GM21390 (cell line): ENCODE measurements at regions not wholly inside any gene's neighbourhood (a gene's known extent, or its start where the extent isn't known, plus 50 kb on each side); places are given as distances from the start of the nearest gene placed in this dataset.

ENCODE experiments used
- ATAC-seq: cut with Tn5 transposase; IDR thresholded peaks from one replicate; pipeline ENCODE4 v1.9.1; 2021; ENCODE audit not compliant: unreplicated experiment

- ATAC-seq, result no peak
Measured at GRCh38 chr2:204175552-204176271, 239.1 kb downstream of the ICOS start.

GRCh38 chr2:204176306-204176705, 239.7 kb downstream of the ICOS start:
- ATAC-seq, result no peak

DNA sequence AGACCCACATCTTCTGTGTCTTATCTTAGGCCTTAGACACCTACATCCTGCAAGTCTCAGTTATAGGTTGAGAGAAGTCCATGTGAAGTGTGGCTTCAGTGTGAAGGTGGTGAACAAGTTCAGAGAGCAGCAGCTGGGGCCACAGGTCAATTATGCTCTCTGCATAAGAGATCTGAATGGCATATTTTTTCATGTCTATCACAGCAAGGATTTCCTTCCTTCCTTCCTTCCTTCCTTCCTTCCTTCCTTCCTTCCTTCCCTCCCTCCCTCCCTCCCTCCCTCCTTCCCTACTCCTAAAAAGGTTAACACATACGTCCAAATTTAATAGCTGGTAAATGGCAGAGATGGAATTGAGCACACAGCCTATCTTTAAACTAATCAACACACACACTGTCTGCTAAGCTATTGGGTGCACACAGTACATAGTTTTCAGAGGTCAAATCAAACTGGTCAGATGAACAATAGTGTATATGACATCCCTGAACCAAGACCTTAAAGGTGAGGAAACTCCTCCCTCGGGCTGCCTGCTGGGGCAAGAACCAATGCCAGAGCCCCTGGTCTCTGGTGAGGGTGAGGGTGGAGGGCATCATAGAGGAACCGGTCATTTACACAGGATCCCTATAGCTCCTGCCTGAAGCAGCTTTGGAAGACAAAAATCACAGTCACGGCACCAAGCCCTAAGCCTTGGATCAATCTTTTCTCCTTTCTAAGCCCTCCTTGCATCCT, 240.9 kb downstream of the ICOS start:
- peak; percentile 21 for ATAC-seq

DNA sequence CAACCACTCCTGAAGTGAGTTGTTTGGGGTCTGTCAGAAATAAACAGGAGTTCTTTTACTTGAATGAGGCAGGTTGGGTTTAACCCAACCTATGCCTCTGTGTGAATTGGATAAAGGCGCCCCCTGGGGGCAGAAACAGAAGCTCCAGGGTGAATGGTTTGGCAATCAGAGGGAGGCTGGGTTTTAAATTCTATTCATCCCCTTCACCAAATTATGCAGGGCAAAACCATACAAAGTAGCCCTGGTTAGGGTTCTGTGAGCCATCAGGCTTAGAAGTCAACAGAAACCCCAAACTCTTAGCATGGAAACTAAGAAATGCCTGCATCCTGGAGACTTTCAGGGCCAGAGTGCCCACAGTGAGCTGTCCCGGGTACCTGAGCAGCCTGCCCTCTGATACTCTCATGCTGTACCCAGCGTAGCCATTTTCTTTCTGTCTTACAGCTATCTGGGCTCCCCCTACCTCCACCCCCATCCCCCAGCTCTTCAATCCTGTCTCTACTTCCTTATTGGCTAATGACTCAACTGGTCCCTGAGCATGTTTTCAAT, 241.5 kb downstream of the ICOS start:
- ATAC-seq, result peak; percentile 77

DNA sequence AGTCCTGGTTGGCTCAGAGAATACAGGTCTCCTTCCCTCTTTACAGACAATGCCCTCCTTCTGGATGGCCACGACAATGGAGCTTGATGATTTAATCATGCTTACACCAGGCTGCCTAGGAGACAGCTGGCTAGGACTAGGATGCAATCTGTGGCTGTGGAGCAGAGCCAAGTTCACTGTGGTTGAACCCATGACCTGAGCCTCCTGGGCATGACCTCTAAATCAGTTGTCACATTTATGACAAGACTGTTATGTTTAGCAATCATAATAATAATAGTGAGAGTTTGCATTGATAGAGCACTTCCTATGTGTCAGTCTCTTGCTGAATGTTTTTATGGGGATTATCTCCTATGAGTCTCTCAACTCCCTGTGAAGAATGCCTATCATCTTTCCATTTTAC, 244.1 kb downstream of the ICOS start:
- ATAC-seq, result no peak

DNA sequence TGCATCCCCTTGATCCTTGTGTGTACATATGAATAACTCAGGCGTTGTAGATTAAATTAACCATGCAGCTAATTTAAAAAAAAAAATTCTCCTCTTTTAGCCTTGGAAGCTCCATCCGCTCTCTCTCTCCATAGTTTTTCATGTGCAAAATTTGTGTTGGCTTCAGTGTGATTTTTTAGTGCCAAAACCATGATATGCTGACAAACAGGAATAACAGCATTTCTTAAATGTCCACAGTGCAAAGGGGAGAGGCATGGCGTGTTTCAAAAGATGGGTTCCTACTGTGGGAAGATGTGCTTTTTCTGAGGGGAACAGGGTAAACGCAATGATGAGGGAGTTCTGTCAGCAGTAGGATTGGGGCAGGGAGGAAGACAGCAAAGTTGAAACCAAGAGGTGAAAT, 247.0 kb downstream of the ICOS start:
- ATAC-seq, result no peak

DNA sequence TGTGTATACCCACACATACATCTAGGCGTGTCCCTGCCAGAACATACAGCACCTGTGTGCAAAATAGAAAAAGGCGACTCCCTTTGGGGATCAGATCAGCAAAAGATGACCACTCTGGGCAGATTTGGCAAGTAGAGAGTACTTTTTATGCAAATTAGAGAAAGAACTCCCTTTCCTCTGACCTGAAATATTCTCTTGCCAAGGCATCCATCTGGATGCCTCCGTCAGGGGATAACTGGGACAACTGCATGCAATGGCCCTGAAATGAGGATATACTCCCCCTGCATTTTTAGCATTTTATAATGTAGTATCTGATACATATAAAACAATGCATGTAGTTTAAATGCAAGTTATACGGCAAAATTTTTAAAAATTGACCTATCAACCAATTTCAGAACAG, 247.7 kb downstream of the ICOS start:
- ATAC-seq, result no peak

DNA sequence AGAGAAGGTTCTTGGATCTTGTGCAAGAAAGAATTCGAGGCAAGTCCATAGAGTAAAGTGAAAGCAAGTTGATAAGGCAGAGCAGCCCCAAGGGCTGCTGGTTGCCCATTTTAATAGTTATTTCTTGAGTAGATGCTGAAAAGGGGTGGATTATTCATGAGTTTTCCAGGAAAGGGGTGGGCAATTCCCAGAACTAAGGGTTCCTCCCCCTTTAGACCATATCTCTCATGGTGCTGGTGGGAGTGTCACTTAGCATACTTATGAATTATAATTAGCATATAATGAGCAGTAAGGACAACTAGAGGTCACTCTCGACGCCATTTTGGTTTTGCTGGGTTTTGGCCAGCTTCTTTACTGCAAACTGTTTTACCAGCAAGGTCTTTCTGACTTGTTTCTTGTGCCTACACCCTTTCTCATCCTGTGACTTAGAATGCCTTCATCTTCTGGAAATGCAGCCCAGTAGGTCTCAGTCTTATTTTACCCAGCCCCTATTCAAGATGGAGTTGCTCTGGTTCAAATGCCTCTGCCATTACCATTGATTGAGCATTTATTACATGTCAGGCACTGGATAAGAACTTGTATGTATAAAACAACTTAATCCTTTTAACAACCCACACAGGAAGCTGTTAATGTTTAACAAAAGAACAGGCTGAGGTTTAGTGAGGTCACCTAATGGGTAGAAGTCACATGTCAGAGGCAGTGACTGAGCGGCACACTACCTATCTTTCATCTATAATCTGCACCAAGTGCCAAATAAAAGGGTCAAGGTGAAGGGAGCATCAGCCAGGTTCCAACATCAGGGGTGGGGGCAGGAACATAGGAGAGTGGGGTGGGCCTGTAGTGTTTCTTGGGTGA, 250.9 kb downstream of the ICOS start:
- no peak for ATAC-seq

GRCh38 chr2:204191574-204191973, 255.0 kb downstream of the ICOS start:
- ATAC-seq, result no peak

- no peak for ATAC-seq
Measured at GRCh38 chr2:204195498-204195897, 258.9 kb downstream of the ICOS start.

DNA sequence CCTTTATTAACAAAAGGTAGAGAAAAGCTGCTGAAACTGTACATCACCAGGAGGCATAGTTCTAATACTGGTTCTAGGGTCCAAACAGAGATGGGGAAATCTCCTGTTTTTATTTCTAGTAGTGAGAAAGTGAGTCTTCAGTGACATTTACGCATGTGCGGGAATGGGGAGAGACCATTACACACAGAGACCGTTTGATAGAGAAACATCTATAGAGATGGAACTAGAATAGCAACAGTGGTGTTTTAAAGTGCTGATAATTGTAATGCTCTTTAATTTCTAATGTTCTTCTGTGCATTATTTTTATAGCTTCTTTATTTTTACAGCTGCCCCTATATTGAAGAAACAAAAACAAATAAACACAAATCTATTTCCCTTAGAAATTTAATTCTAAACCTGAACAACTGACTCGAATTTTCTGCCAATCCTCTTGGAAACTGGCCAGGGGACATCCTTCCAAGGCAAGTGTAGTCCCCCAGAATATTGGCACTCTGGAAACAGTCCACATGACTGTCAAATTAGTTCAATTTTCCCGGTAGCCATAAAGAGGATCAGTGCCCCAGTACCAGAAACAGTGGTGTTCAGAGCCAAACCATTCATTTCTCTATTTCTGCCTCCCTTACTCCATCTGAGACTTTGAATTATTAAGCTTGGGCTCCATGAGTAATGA, 260.9 kb downstream of the ICOS start:
- ATAC-seq, result no peak

GRCh38 chr2:204199357-204199756, 262.8 kb downstream of the ICOS start:
- no peak for ATAC-seq

- no peak for ATAC-seq
Measured at GRCh38 chr2:204201507-204201906, 264.9 kb downstream of the ICOS start.

DNA sequence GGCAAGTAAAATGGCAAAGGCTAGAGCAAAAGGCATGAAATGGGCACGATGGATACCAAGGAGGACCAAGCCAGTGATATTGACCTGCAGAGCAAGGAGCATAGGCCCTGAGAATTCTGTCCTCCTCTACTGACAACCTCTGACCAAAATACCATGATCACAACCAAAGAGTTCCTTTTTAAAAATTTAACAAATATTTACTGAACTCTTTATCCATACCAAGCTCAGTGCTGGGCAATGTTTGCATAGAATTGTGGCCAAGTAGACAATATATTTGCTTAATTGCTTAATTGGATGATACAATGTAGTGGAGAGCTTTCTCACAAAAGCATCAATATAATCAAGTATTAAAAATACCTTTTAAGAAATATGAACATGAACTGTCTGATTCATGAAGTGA, 265.7 kb downstream of the ICOS start:
- ATAC-seq, result no peak

- no peak for ATAC-seq
Measured at GRCh38 chr2:204203704-204204103, 267.1 kb downstream of the ICOS start.

- no peak for ATAC-seq
Measured at GRCh38 chr2:204205082-204205481, 268.5 kb downstream of the ICOS start.

DNA sequence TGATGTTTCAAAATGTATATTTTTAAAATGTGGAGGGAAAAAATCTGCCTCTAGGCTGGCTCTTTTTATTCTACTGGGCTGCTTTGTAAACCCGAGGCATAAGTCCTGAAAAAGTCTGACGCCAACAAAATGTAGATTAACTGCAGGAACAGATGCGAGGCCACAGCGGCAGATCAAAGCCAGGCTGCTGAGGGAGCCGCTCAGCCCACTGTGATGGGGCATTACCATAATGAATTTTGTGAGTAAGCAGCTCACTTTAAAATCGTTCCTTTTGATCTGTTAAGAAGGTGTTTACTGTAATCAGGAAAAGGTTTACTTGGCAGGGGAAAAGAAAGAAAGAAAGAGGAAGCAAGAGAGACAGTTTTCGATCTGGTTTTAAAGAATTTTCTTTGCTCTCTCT, 269.0 kb downstream of the ICOS start:
- no peak for ATAC-seq

DNA sequence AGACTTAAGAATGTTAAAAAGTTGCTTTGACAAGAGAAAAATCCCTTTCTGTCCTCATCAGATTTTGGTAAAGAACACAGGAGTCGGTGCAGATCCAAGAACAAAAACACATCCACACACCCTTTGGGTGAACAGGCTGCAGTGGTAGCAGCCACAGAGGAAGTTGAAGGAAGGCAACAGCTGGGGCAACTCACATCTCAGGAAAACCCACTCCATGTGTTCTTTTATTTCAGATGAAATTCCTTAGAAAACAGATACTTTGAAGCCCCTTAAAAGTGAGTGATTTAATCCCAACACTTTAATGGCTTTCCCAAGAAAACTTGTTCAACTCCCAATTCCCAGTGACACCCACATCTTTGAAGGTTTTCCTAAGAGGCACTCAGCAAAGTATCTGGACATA, 271.3 kb downstream of the ICOS start:
- ATAC-seq, result no peak

DNA sequence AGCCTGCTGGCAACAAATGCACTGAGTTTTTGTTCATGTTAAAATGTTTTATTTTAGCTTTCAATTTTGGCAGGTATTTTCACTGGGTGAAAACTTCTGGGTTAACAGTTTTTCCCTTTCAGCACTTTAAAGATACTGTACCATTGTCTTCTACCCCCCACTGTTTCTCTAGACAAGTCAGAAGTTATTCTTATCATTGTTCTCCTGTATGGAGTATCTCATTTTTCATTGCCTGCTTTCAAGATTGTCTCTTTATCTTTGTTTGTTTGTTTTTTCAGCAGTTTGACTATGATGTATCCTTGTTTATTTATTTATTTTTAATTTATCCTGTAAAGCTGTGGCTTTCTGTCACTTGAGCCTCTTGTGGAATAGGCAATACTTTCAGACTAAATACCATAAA, 277.0 kb downstream of the ICOS start:
- no peak for ATAC-seq

GRCh38 chr2:204218040-204218439, 281.5 kb downstream of the ICOS start:
- no peak for ATAC-seq

DNA sequence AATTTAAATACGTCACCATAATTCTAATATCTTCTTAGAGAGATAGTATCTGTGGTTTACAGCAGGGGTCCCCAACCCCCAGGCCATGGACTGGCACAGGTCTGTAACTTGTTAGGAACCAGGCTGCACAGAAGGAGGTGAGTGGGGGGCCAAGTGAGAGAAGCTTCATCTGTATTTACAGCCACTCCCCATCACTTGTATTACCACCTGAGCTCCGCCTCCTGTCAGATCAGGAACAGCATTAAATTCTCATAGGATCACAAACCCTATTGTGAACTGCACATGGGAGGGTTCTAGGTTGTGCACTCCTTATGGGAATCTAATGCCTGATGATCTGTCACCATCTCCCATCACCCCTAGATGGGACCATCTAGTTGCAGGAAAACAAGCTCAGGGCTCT, 282.6 kb downstream of the ICOS start:
- ATAC-seq, result no peak
